ENCODE measurements at regions not wholly inside any gene's neighbourhood (a gene's known extent, or its start where the extent isn't known, plus 50 kb on each side); places are given as distances from the start of the nearest gene placed in this dataset.
"Not testable (repeated sequence)": the region's sequence is repeated elsewhere in the genome, so short reads cannot be mapped to it uniquely, and the experiment has no call there.

DNA sequence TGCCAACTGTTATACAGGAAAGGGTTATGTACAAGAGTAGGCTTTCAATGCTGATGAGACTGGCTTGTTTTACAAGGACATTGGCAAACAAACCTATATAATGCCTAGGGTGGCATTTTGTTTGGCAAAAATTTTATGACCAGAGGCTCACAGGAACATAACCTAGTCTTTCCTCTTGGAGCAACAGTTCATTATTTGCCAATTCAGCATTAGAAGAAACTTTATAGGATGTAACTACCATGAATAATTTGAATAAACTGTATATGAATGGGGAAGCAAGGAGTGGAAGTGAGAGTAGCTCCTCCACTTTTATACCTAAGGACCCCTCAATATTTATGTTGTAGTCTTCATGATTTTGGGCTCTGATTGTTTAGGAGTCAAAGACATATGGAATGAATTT, 103.9 kb upstream of the WAC start:
- DNase-seq (ENCODE audit: extremely low read depth in 1 of 11, low read depth in 9 of 11, low spot score in 4 of 11): no peak

DNA sequence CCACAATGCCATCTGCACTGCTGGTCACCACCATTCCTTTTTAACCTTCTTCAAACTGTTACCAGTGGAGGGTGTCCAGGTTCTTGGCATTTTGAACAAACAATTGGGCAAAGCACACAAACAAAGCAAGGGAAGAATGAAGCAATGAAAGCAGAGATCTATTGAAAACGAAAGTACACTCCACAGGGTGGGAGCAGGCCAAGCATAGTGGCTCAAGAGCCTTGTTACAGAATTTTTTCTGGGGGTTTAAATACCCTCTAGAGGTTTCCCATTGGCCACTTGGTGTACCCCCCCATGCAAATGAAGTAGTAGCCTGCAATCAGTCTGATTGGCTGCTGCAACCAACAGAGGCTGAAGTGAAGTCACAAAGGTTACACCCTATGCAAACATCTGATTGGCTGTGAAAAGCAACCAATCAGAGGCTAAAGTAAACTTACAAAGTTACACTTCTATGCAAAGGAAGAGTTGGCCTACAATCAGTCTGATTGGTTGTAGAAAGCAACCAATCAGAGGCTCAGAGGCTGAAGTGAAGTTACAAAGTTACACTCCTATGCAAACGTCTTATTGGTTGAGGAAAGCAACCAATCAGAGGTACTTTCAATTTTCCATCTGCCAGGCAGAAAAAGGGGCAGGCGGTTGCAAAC, 103.2 kb upstream of the WAC start:
- no peak for DNase-seq (ENCODE audit: extremely low read depth in 1 of 11, low read depth in 9 of 11, low spot score in 4 of 11)

DNA sequence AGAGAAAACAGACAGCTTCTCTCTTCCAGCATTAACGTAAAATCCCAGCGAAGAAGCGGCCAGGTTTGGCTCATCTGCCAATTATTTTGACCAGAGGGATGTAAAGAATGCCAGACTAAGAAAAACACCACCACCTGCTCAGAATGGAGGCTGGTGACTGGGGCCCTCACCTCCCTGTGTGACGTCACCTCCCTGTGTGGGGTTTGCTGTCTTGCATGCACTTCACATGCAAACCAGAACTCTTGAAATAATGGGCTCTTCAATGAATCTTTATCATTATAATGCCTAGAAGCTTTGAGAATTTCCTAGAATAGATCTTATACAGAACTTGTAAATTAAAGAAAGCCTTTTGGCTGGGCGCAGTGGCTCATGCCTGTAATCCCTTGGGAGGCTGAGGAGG, 101.8 kb upstream of the WAC start:
- no peak for DNase-seq (ENCODE audit: extremely low read depth in 1 of 11, low read depth in 9 of 11, low spot score in 4 of 11)

DNA sequence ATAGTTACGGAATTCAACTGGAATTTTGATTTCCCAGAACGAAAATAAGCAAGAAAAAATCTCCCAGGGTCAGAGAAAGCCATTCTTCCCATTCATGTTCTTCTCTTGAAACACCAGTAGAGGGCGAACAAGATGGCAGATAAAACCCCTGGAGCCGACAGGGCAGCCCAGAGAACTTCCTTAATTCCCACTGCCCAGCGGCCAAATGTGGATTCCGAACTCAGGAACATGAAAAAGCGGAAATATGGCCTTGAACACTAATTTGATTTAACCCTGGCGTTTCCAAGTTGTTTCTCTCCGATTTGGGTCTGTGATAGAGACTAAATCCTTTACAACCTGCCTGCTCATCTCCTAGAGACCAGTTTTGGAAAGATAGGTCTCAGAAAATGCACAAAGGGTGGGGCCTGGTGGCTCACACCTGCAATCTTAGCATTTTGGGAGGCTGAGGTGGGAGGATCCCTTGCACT, 100.7 kb upstream of the WAC start:
- peak; percentile 27 to 59 (median 49) for DNase-seq (ENCODE audit: extremely low read depth in 1 of 11, low read depth in 9 of 11, low spot score in 4 of 11)

DNA sequence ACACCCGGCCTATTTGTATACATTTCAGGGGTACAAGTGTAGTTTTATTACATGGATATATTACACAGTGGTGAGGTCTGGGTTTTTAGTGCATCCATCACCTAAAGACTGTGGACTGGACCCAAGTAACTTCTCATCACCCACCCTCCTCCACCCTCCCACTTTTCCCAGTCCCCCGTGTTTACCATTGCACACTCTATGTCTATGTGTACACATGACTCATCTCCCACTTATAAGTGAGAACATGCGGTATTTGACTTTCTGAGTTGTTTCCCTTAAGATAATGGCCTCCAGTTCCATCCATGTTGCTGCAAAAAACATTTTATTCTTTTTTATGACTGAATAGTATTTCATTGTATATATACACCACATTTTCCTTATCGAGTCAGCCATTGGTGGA, 98.9 kb upstream of the WAC start:
- no peak for DNase-seq (ENCODE audit: extremely low read depth in 1 of 11, low read depth in 9 of 11, low spot score in 4 of 11)

DNA sequence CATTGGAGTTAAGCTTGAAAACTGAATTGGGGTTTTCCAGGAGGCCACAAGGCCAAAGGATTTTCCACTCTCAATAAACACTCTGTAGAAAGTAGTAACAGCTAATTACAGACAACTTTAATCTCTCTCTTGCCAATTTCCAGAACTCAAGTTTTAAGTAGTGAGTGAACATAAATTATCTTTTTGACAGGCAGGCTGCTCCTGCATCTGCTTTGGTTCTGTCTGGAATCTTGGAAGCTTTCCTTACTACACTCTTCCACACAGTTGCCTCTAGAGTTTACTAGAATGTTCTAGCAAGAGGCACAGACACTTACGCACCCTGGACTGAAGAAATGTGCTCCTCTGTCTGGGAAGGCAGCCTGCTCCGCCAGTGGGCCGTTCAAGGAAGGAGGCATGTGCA, 90.5 kb upstream of the WAC start:
- no peak for DNase-seq (ENCODE audit: extremely low read depth in 1 of 11, low read depth in 9 of 11, low spot score in 4 of 11)

DNA sequence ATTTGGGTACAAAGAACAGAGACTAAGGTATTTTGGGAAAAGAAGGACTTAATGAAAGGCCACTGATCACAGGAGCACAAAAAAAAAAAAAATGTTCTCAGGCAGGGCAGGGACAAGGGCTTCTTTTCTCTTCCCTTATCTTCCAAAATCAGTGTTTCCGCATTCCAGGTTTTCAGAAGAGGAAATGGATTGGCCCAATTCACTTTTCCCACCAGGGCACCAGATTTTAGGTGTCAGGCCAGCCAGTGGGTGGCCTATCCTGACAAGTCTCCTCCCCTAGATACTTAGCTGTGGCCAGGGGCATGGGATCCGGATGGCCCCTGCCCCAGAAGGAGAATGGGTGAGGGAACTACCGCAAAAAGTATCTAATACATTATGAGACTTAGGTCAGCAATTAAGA, 88.9 kb upstream of the WAC start:
- DNase-seq (ENCODE audit: extremely low read depth in 1 of 11, low read depth in 9 of 11, low spot score in 4 of 11): no peak

DNA sequence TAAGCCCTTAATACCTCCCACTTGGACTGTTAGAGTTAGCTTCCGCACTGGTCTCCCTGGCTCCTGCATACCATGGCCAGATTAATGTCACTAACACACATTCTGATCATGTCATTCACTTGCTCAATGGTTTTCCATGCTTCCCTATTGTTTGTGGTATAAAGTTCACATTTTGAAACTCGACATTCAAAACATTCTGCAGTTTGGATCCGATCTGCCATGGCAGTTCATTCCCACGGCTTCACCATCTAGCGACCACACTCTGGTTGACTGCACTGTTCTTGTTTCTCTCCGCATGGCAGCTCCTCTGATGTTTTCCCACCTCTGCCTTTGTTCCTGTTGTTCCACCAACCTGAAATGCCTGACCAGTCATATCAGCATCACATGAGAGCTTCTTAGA, 87.4 kb upstream of the WAC start:
- peak in 6 of 11 donors; percentile 14 to 24 (median 18) for DNase-seq (ENCODE audit: extremely low read depth in 1 of 11, low read depth in 9 of 11, low spot score in 4 of 11)

DNA sequence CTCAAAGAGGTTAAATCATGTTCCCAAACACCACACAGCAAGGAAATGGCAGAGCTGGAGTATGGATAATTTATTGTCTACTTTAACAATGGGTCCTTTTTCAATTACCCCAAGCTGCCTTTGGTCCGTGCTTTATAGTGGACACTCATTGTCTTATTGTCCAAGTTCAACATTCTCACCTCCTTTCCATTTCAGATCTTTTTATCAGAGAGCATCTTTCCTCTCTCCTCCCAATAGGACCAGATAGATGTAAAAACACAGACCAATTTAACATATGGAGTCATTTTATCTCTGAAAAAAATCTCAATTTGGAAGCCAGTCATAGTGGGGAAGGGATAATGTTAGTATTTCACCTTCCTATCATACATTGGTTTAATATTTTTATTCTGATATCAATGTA, 83.5 kb upstream of the WAC start:
- no peak for DNase-seq (ENCODE audit: extremely low read depth in 1 of 11, low read depth in 9 of 11, low spot score in 4 of 11)

DNA sequence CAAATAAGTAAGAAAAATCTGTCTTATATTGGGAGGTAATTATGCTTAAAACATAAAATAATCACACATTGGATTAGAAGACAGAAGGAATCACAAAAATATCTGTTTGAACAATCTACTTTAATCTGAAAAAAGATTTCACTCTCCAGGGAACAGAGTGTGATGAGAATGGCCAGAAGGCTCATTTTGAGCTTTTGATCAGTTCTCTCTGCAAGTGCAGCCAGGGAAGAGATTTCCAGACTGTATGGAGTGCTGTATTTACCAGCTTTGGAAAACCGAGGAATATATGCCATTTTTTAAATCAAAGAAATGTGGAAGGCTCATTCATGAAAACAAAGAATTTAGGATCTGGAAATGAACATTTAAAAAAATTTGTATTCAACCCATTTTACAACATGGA, 83.0 kb upstream of the WAC start:
- DNase-seq (ENCODE audit: extremely low read depth in 1 of 11, low read depth in 9 of 11, low spot score in 4 of 11): no peak

DNA sequence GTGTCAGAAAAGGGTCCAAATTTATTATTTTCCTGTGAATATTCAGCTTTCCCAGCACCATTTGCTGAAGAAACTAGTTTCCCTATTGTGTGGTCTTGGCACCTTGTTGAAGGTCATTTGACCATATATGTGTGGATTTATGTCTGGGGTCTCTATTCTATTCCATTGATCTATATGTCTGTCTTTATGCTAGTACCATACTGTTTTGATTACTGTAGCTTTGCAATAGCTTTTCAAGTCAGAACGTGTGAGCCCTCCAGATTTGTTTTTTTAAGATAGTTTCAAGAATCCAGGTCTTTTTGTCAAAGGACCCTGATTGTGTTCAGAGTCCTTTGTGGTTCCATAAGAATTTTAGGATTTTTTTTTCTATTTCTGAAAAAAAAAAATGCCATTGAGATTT, 79.0 kb upstream of the WAC start:
- no peak for DNase-seq (ENCODE audit: extremely low read depth in 1 of 11, low read depth in 9 of 11, low spot score in 4 of 11)

DNA sequence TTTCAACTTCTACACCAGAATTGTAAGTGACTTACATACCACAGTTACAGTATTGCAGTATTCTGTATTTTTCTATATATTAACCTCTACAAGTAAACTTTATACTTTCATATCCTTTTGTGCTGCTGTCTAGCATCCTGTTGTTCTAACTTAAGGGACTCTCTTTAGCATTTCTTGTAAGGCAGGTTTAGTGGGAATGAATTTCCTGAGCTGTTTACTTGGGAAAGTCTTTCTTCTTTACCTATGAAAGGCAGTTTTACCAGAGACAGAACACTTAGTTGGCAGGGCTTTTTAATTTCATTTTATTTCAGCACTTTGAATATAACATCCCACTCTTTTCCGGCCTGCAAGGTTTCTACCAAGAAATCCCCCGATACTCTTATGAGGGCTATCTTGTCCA, 75.8 kb upstream of the WAC start:
- no peak for DNase-seq (ENCODE audit: extremely low read depth in 1 of 11, low read depth in 9 of 11, low spot score in 4 of 11)

DNA sequence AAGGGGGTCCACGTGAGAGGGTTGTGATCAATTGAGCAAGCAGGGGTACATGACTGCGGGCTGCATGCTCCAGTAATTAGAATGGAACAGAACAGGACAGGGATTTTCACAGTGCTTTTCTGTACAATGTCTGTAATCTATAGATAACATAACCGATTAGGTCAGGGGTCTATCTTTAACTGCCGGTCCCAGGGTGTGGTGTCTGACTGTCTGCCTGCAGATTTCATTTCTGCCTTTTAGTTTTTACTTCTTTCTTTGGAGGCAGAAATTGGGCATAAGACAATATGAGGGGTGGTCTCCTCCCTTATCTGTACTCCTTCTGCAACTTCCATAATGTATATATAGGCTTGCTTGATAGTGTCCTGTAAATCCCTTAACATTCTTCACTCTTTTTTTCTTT, 75.0 kb upstream of the WAC start:
- not testable (repeated sequence) for DNase-seq (ENCODE audit: extremely low read depth in 1 of 11, low read depth in 9 of 11, low spot score in 4 of 11)

DNA sequence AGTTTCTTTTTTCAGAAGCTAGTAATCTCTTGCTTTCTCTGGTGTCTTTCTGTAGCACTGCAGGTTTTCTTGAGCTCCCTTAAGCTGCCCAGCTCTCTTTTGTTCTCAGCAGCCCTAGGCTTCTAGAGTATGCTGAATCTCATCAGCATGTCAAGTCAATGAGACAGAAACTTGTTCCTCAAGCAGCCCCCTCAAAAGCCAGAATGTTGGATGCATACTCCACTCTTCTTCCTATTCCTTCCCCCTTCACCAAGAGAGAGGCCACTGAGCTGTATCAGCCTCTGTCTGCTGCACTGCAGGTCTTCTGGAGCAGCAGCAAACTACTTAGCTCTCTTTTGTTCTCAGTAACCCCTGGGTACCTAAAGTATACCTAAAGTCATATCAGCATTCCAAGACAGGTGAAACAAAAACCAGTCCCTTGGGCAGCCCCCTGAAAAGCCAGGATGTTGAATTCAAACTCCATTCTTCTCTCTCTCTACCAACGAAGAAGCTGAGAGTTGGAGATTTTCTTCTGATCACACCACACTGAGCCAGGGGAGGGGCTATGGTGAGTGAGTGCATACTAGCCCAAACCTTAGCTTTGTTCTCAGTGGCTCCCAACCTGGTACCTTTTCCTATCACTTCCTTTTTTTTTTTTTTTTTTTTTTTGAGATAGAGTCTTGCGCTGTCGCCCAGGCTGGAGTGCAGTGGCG, 73.3 kb upstream of the WAC start:
- DNase-seq (ENCODE audit: extremely low read depth in 1 of 11, low read depth in 9 of 11, low spot score in 4 of 11): no peak

DNA sequence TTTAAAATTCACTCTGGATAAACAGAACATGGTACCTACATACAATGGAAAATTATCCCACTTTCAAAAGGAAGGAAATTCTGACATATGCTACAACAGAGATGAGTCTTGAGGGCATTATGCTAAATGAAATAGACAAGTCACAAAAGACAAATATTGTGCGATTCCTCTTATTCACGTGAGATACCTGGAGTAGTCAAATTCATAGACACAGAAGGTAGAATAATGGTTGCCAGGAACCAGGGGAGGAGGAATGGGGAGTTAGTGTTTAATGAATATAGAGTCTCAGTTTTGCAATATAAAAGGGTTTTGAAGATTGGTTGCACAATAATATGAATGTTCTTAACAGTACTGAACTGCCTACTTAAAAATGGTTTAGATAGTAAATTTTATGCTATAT, 69.8 kb upstream of the WAC start:
- DNase-seq (ENCODE audit: extremely low read depth in 1 of 11, low read depth in 9 of 11, low spot score in 4 of 11): no peak

DNA sequence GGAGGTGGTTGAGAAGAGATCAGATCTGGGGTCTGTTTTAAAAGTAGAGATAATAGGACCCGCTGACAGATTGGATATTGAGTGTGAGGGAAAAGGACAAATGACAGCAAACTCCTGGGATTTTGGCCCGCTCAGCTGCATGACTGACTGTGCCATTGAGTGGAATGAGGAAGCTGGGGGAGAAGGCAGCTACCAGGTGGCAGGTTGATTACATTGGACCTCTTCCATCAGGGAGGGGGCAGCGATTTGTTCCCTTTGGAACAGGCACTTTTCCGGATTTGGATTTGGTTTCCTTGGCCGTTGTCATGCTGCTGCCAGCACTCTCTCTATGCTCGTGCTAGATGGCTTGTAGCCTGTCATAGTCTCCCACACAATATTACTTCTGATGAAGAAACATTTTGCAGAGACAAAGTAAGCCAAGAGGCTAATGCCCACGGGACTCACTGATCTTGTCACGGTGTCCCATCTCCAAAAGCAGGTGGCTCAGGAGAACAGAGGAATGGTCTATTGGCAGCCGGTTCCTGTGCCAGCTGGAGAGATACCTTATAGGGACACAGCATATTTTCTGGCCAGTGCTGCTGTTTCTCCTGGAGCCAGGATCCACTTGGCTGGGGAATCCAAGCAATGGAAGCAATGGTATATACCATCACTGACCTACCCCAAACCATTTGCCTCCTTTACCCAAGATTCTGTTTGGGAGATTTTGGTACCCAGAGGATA, 69.1 kb upstream of the WAC start:
- no peak for DNase-seq (ENCODE audit: extremely low read depth in 1 of 11, low read depth in 9 of 11, low spot score in 4 of 11)

DNA sequence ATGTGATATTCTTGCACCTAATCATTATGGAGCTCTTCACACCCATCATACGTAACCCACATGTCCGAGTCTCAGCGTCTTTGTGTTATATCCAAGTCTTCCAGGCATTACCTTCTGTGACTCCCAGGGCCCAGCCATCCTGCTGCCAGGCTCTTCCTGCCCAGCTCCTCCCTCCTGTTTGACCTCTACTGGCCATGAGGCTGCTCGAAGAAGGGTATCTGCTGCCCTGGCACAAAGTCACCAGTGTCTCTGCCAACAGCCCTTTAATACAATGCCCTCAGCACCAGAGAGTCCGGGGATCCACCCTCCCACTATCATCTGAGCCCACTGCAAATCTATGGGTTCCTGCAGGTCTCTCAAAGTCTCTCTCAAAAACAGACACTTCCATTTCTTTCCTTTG, 65.3 kb upstream of the WAC start:
- no peak for DNase-seq (ENCODE audit: extremely low read depth in 1 of 11, low read depth in 9 of 11, low spot score in 4 of 11)

DNA sequence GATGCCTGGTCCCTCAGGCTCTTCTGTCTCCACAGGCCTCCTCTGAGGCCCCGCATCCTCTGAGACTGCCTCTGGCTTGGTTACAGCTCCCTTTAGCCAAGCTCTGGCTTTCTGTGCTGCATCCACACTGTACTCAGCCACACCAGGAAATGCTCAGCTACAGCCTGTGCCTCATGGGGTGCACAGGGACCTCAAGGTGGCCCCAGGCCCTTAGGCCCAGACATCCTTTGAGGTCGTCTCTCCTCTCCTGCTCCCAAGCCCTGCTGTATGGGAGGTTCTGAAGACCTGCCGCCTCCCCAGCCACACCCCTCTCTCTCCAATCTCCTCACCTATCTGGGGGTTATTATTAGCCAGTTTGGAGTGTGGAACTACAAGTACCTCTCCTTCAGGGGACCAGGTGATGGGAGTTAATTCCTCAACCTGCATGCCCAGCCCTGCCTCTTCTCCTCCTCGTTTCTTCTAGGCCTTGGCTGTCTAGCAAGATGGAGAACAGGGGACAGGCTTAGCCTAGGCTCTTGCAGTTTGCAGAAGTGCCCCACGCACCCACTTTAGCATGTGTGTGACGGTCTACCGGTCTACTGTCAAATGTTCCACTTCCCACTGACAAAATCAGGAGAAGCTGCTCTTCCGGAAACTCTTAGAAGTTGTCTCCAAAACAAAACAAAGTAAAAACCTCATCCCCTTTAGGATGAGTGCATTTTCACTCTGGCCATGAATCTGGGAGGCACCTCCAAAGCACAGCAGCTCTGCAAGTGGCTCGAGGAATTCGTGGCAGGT, 64.0 kb upstream of the WAC start:
- DNase-seq (ENCODE audit: extremely low read depth in 1 of 11, low read depth in 9 of 11, low spot score in 4 of 11): no peak

DNA sequence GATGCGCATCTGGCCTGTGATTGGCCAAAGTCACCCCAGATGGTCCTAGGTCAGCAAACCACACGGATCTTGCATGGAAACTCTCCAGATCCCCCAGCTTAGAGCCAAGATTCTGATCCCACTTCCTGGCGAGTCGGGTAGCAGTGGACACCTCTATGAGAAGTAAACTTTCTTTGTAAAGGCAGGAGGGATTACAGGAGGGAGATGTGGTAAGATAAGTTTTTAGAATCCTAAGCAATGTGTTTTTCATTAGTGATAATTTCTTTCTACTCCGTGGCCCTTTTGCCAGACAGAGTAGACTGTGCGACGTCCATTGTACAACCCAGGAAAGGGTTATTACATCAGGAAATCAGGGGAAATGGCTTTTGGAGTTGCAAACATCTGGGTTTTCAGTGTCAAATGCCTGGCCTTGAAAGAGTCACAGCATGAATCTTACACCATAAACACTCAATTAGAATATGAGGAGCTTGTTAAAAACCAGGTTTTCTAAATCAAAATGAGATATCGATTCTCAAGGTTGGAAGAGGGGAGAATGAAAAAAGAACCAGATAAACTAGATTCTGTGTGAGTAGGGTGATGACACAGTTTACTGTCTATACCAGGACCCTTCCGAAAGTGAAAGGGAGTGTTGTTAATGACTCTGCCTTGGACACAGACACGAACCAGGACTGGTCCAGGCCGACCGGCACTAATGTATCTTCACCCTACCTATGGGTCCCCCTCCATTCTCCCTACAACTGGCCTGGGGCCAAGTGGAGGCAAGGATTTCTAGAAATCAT, 61.9 kb upstream of the WAC start:
- DNase-seq (ENCODE audit: extremely low read depth in 1 of 11, low read depth in 9 of 11, low spot score in 4 of 11): no peak
